SK-N-MC (cell line): ENCODE measurements at regions not wholly inside any gene's neighbourhood (a gene's known extent, or its start where the extent isn't known, plus 50 kb on each side); places are given as distances from the start of the nearest gene placed in this dataset.
"Not testable (repeated sequence)": the region's sequence is repeated elsewhere in the genome, so short reads cannot be mapped to it uniquely, and the experiment has no call there.

ENCODE experiments used
- EZH2 ChIP-seq: fragments of 200-600 bp; sonication (generic); IDR thresholded peaks from one replicate; pipeline ENCODE4 v1.6.1; 2017; ENCODE audit warnings: antibody characterized with exemption
- FOXP2 ChIP-seq: optimal IDR thresholded peaks from 2 replicates; pipeline ENCODE3; 2011; ENCODE audit warnings: mild to moderate bottlenecking, moderate library complexity; ENCODE audit not compliant: insufficient read depth; ENCODE audit errors: extremely low read length, control extremely low read depth
- POLR2AphosphoS5 ChIP-seq: IDR thresholded peaks from 2 replicates; pipeline ENCODE4 v1.6.1; 2012; ENCODE audit warnings: mild to moderate bottlenecking, low read depth, low read length, borderline replicate concordance

DNA sequence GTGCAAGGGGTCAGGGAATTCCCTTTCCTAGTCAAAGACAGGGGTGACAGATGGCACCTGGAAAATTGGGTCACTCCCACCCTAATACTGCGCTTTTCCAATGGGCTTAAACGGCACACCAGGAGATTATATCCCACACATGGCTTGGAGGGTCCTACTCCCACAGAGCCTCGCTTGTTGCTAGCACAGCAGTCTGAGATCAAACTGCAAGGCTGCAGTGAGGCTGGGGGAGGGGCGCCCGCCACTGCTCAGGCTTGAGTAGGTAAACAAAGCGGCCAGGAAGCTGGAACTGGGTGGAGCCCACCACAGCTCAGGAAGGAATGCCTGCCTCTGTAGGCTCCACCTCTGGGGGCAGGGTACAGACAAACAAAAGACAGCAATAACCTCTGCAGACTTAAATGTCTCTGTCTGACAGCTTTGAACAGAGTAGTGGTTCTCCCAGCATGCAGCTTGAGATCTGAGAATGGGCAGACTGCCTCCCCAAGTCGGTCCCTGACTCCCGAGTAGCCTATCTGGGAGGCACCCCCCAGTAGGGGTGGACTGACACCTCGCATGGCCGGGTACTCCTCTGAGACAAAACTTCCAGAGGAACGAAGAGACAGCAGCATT is 1388.7 kb upstream of the EYS start:
- TF ChIP-seq EZH2, FOXP2, POLR2AphosphoS5: not testable (repeated sequence)
